Fibroblast of the aortic adventitia (primary cell): ENCODE measurements at regions not wholly inside any gene's neighbourhood (a gene's known extent, or its start where the extent isn't known, plus 50 kb on each side); places are given as distances from the start of the nearest gene placed in this dataset.

Source experiments
- DNase-seq: peaks from one replicate; pipeline ENCODE4 v3.0.0-alpha.2; 2010; ENCODE audit warnings: low read depth
- H3K4me3 ChIP-seq: 2 replicates; pipeline ENCODE4 v1.5.1; 2011; ENCODE audit warnings: low read depth, mild to moderate bottlenecking, control low read depth, low read length, moderate library complexity
- CTCF ChIP-seq: IDR thresholded peaks from 2 replicates; pipeline ENCODE4 v1.5.1; 2011; ENCODE audit warnings: mild to moderate bottlenecking, low read length, control low read depth, inconsistent platforms; ENCODE audit not compliant: insufficient read depth

- peak; percentile 62 for DNase-seq
- TF ChIP-seq CTCF, result no peak
Measured at GRCh38 chr12:28100717-28101116, 89.5 kb upstream of the CCDC91 start.

GRCh38 chr12:28104316-28104715, 85.9 kb upstream of the CCDC91 start:
- peak; percentile 67 for DNase-seq
- no peak for TF ChIP-seq CTCF
- H3K4me3 ChIP-seq, result no peak overlapping the region

More at GRCh38 chr12:28100717-28101116, 89.5 kb upstream of the CCDC91 start:
- H3K4me3 ChIP-seq, result no peak overlapping the region

GRCh38 chr12:28104903-28105864, 85.1 kb upstream of the CCDC91 start:
- DNase-seq, result peak; percentile 72
- no peak overlapping the region for H3K4me3 ChIP-seq
- no peak for TF ChIP-seq CTCF

- no peak for DNase-seq
- TF ChIP-seq CTCF, result no peak
Measured at GRCh38 chr12:28107679-28108078, 82.6 kb upstream of the CCDC91 start.

GRCh38 chr12:28108599-28108998, 81.7 kb upstream of the CCDC91 start:
- no peak for TF ChIP-seq CTCF
- H3K4me3 ChIP-seq, result no peak overlapping the region
- DNase-seq, result no peak

More at GRCh38 chr12:28107679-28108078, 82.6 kb upstream of the CCDC91 start:
- no peak overlapping the region for H3K4me3 ChIP-seq

GRCh38 chr12:28110329-28110728, 79.9 kb upstream of the CCDC91 start:
- peak; percentile 46 for DNase-seq
- TF ChIP-seq CTCF, result peak; percentile 14
- H3K4me3 ChIP-seq, result no peak overlapping the region
